ENCODE measurements at regions not wholly inside any gene's neighbourhood (a gene's known extent, or its start where the extent isn't known, plus 50 kb on each side); places are given as distances from the start of the nearest gene placed in this dataset.

- H3K9me3 ChIP-seq (ENCODE audit: insufficient read depth, low read length), result no peaks in the 10 kb centered on the region
- H3K27ac ChIP-seq (ENCODE audit: low read depth, low read length), result no peak overlapping the region
- H3K9me2 ChIP-seq (replicated peaks; ENCODE audit: insufficient read depth, low read length), result no peaks in the 10 kb centered on the region
- H3F3A ChIP-seq (ENCODE audit: insufficient read depth), result no peaks in the 10 kb centered on the region
- H3K9ac ChIP-seq (ENCODE audit: low read length), result no peak overlapping the region
- H2AFZ ChIP-seq (ENCODE audit: low read depth, low read length, severe bottlenecking), result no peak overlapping the region
- H3K4me3 ChIP-seq (ENCODE audit: insufficient read depth, low read length, poor library complexity, severe bottlenecking), result no peak overlapping the region
- H4K20me1 ChIP-seq (ENCODE audit: low read depth, low read length), result no peaks in the 10 kb centered on the region
- H3K27me3 ChIP-seq (ENCODE audit: low read length), result no peaks in the 10 kb centered on the region
- TF ChIP-seq, protein P1, sequence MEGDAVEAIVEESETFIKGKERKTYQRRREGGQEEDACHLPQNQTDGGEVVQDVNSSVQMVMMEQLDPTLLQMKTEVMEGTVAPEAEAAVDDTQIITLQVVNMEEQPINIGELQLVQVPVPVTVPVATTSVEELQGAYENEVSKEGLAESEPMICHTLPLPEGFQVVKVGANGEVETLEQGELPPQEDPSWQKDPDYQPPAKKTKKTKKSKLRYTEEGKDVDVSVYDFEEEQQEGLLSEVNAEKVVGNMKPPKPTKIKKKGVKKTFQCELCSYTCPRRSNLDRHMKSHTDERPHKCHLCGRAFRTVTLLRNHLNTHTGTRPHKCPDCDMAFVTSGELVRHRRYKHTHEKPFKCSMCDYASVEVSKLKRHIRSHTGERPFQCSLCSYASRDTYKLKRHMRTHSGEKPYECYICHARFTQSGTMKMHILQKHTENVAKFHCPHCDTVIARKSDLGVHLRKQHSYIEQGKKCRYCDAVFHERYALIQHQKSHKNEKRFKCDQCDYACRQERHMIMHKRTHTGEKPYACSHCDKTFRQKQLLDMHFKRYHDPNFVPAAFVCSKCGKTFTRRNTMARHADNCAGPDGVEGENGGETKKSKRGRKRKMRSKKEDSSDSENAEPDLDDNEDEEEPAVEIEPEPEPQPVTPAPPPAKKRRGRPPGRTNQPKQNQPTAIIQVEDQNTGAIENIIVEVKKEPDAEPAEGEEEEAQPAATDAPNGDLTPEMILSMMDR (IDR thresholded peaks at IDR 0.05; ENCODE audit: insufficient read depth, low read length, poor library complexity, severe bottlenecking), result no peak
- TF ChIP-seq EZH2phosphoT487 (conservative IDR thresholded peaks at IDR 0.05; ENCODE audit: low read length), result no peak
- H3K79me2 ChIP-seq (ENCODE audit: insufficient read depth, low read length), result no peaks in the 10 kb centered on the region
- no peaks in the 10 kb centered on the region for H3K36me3 ChIP-seq (ENCODE audit: low read length)
- no peak overlapping the region for H3K4me2 ChIP-seq (ENCODE audit: low read depth, low read length, poor library complexity, severe bottlenecking)
These were observed 248.9 kb upstream of the CITED2 start for GRCh38 chr6:139623372-139623771.

- no peaks in the 10 kb centered on the region for H4K20me1 ChIP-seq (ENCODE audit: low read depth, low read length)
- no peaks in the 10 kb centered on the region for H3K36me3 ChIP-seq (ENCODE audit: low read length)
- H3K9me2 ChIP-seq (replicated peaks; ENCODE audit: insufficient read depth, low read length), result no peaks in the 10 kb centered on the region
- H2AFZ ChIP-seq (ENCODE audit: low read depth, low read length, severe bottlenecking), result no peak overlapping the region
- H3K9ac ChIP-seq (ENCODE audit: low read length), result no peak overlapping the region
- no peak overlapping the region for H3K4me3 ChIP-seq (ENCODE audit: insufficient read depth, low read length, poor library complexity, severe bottlenecking)
- H3K27ac ChIP-seq (ENCODE audit: low read depth, low read length), result no peak overlapping the region
- H3K79me2 ChIP-seq (ENCODE audit: insufficient read depth, low read length), result no peaks in the 10 kb centered on the region
- no peak overlapping the region for H3K4me2 ChIP-seq (ENCODE audit: low read depth, low read length, poor library complexity, severe bottlenecking)
- TF ChIP-seq, protein P1 (IDR thresholded peaks at IDR 0.05; ENCODE audit: insufficient read depth, low read length, poor library complexity, severe bottlenecking), result no peak
- no peak for TF ChIP-seq EZH2phosphoT487 (conservative IDR thresholded peaks at IDR 0.05; ENCODE audit: low read length)
- H3K9me3 ChIP-seq (ENCODE audit: insufficient read depth, low read length), result no peaks in the 10 kb centered on the region
- no peaks in the 10 kb centered on the region for H3K27me3 ChIP-seq (ENCODE audit: low read length)
- no peaks in the 10 kb centered on the region for H3F3A ChIP-seq (ENCODE audit: insufficient read depth)
These were observed 239.0 kb upstream of the CITED2 start for GRCh38 chr6:139613496-139613895.

GRCh38 chr6:139612135-139612465 lies 237.7 kb upstream of the CITED2 start:
- TF ChIP-seq, protein P1 (IDR thresholded peaks at IDR 0.05; ENCODE audit: insufficient read depth, low read length, poor library complexity, severe bottlenecking), result no peak
- no peak for TF ChIP-seq EZH2phosphoT487 (conservative IDR thresholded peaks at IDR 0.05; ENCODE audit: low read length)
- Histone ChIP-seq H3F3A (ENCODE audit: insufficient read depth) (no peaks in the 10 kb centered on the region), H4K20me1 (ENCODE audit: low read depth, low read length) (no peaks in the 10 kb centered on the region), H3K9me3 (ENCODE audit: insufficient read depth, low read length) (no peaks in the 10 kb centered on the region), H3K27ac (ENCODE audit: low read depth, low read length) (no peak overlapping the region), H3K9ac (ENCODE audit: low read length) (no peak overlapping the region), H2AFZ (ENCODE audit: low read depth, low read length, severe bottlenecking) (no peak overlapping the region), H3K9me2 (replicated peaks; ENCODE audit: insufficient read depth, low read length) (no peaks in the 10 kb centered on the region), H3K36me3 (ENCODE audit: low read length) (no peaks in the 10 kb centered on the region), H3K79me2 (ENCODE audit: insufficient read depth, low read length) (no peaks in the 10 kb centered on the region), H3K4me2 (ENCODE audit: low read depth, low read length, poor library complexity, severe bottlenecking) (no peak overlapping the region), H3K4me3 (ENCODE audit: insufficient read depth, low read length, poor library complexity, severe bottlenecking) (no peak overlapping the region), H3K27me3 (ENCODE audit: low read length) (no peaks in the 10 kb centered on the region)
